ENCODE measurements at regions not wholly inside any gene's neighbourhood (a gene's known extent, or its start where the extent isn't known, plus 50 kb on each side); places are given as distances from the start of the nearest gene placed in this dataset.

GRCh38 chr6:166235666-166236292, 68.1 kb upstream of the TBXT start:
- TF ChIP-seq CTCF (IDR thresholded peaks at IDR 0.05; ENCODE audit: low read depth, low read length, missing input control), result no peak
- no peak for TF ChIP-seq TAF1 (conservative IDR thresholded peaks at IDR 0.05)
- no peak for TF ChIP-seq SP1 (IDR thresholded peaks at IDR 0.05)
- TF ChIP-seq YY1 (IDR thresholded peaks at IDR 0.05), result no peak
- TF ChIP-seq ATF3 (IDR thresholded peaks at IDR 0.05), result no peak
- no peak for TF ChIP-seq RAD21 (IDR thresholded peaks at IDR 0.05)
- TF ChIP-seq MAX (IDR thresholded peaks at IDR 0.05), result no peak
- TF ChIP-seq RXRA (IDR thresholded peaks at IDR 0.05), result no peak
- TF ChIP-seq JUND (IDR thresholded peaks at IDR 0.05), result no peak
- TF ChIP-seq ZBTB33 (IDR thresholded peaks at IDR 0.05), result no peak
- TF ChIP-seq HNF4A (conservative IDR thresholded peaks at IDR 0.05), result no peak
- no peak for TF ChIP-seq REST (IDR thresholded peaks at IDR 0.05)
- TF ChIP-seq GABPA (IDR thresholded peaks at IDR 0.05 in 1 of 2, conservative IDR thresholded peaks at IDR 0.05 in 1 of 2), result no peak
